ENCODE measurements at regions not wholly inside any gene's neighbourhood (a gene's known extent, or its start where the extent isn't known, plus 50 kb on each side); places are given as distances from the start of the nearest gene placed in this dataset.
"Not testable (repeated sequence)": the region's sequence is repeated elsewhere in the genome, so short reads cannot be mapped to it uniquely, and the experiment has no call there.

GRCh38 chr3:27661797-27662196 is 60.3 kb downstream of the EOMES start:
- no peak for DNase-seq (ENCODE audit: low spot score)

- DNase-seq (ENCODE audit: low spot score) = peak; percentile 68
These were observed 62.7 kb downstream of the EOMES start for GRCh38 chr3:27659279-27660021.

GRCh38 chr3:27658741-27659140 is 63.4 kb downstream of the EOMES start:
- no peak for DNase-seq (ENCODE audit: low spot score)

GRCh38 chr3:27657871-27658270 is 64.3 kb downstream of the EOMES start:
- no peak for DNase-seq (ENCODE audit: low spot score)

- no peak for DNase-seq (ENCODE audit: low spot score)
These were observed 64.7 kb downstream of the EOMES start for GRCh38 chr3:27657404-27657803.

- DNase-seq (ENCODE audit: low spot score) = no peak
These were observed 65.3 kb downstream of the EOMES start for GRCh38 chr3:27656790-27657189.

GRCh38 chr3:27655547-27655946 is 66.6 kb downstream of the EOMES start:
- DNase-seq (ENCODE audit: low spot score) = no peak

GRCh38 chr3:27653803-27654558 is 68.1 kb downstream of the EOMES start:
- no peak for DNase-seq (ENCODE audit: low spot score)

GRCh38 chr3:27649277-27649676 is 72.8 kb downstream of the EOMES start:
- DNase-seq (ENCODE audit: low spot score) = no peak

- DNase-seq (ENCODE audit: low spot score) = no peak
These were observed 75.2 kb downstream of the EOMES start for GRCh38 chr3:27646896-27647295.

- no peak for DNase-seq (ENCODE audit: low spot score)
These were observed 77.2 kb downstream of the EOMES start for GRCh38 chr3:27644941-27645340.

- no peak for DNase-seq (ENCODE audit: low spot score)
These were observed 78.8 kb downstream of the EOMES start for GRCh38 chr3:27643355-27643754.

GRCh38 chr3:27642796-27643195 is 79.3 kb downstream of the EOMES start:
- DNase-seq (ENCODE audit: low spot score) = no peak

GRCh38 chr3:27641888-27642601 is 80.1 kb downstream of the EOMES start:
- no peak for DNase-seq (ENCODE audit: low spot score)

- DNase-seq (ENCODE audit: low spot score) = no peak
These were observed 80.8 kb downstream of the EOMES start for GRCh38 chr3:27641271-27641800.

- no peak for DNase-seq (ENCODE audit: low spot score)
These were observed 82.9 kb downstream of the EOMES start for GRCh38 chr3:27639271-27639670.

GRCh38 chr3:27638594-27638993 is 83.5 kb downstream of the EOMES start:
- DNase-seq (ENCODE audit: low spot score) = no peak

- DNase-seq (ENCODE audit: low spot score) = no peak
These were observed 84.7 kb downstream of the EOMES start for GRCh38 chr3:27637346-27637995.

- DNase-seq (ENCODE audit: low spot score) = not testable (repeated sequence)
These were observed 87.1 kb downstream of the EOMES start for GRCh38 chr3:27635006-27635405.

- DNase-seq (ENCODE audit: low spot score) = no peak
These were observed 88.9 kb downstream of the EOMES start for GRCh38 chr3:27633224-27633545.

- DNase-seq (ENCODE audit: low spot score) = no peak
These were observed 89.5 kb downstream of the EOMES start for GRCh38 chr3:27632431-27633223.

Data from HuH-7.5 (cell line).